ENCODE measurements at regions not wholly inside any gene's neighbourhood (a gene's known extent, or its start where the extent isn't known, plus 50 kb on each side); places are given as distances from the start of the nearest gene placed in this dataset.
A peak's percentile ranks its signal among the peaks of the same experiment; 100 is the strongest.

DNA sequence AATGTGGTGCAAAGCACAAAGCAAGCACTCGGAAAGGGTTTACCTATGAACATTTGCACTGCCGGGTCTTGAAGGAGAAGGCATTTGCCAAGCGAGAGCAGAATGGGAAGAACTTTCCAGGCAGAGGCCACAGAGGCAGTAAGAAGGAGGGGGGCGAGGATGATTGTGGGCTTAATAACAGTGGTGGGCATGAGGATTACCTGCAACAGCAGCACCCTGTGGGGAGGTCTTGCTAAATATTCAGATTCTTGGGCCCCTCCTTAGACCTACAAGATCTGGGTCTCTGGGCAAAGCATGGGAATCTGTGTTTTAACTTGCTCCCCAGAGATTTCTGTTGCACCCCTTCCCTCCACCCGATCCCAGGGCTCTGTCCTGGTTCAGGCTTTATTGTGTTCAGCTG lies 75.1 kb upstream of the ZBED5 start:
- no peak for DNase-seq (ENCODE audit: extremely low spot score in 2 of 2)
- Histone ChIP-seq H3K4me3 (no peak overlapping the region), H3K36me3 (no peaks in the 10 kb centered on the region), H3K27ac (peak overlapping the region; percentile 87), H3K27me3 (no peaks in the 10 kb centered on the region), H3K9me3 (no peaks in the 10 kb centered on the region), H3K4me1 (peaks cover 23% of the 10 kb centered on the region)
- intact Hi-C loops (cut with DNase I) = loop anchor here (5.0 to 10.0 kb wide), 3 partner anchors 76 to 852 kb away; partner anchors contain the start of gene ZBED5
- TF ChIP-seq, protein P1, sequence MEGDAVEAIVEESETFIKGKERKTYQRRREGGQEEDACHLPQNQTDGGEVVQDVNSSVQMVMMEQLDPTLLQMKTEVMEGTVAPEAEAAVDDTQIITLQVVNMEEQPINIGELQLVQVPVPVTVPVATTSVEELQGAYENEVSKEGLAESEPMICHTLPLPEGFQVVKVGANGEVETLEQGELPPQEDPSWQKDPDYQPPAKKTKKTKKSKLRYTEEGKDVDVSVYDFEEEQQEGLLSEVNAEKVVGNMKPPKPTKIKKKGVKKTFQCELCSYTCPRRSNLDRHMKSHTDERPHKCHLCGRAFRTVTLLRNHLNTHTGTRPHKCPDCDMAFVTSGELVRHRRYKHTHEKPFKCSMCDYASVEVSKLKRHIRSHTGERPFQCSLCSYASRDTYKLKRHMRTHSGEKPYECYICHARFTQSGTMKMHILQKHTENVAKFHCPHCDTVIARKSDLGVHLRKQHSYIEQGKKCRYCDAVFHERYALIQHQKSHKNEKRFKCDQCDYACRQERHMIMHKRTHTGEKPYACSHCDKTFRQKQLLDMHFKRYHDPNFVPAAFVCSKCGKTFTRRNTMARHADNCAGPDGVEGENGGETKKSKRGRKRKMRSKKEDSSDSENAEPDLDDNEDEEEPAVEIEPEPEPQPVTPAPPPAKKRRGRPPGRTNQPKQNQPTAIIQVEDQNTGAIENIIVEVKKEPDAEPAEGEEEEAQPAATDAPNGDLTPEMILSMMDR (IDR thresholded peaks at IDR 0.05) = no peak
- TF ChIP-seq POLR2AphosphoS5 (IDR thresholded peaks at IDR 0.05; ENCODE audit: insufficient read depth in 1 of 2, low read depth in 1 of 2) (no peak), POLR2A (IDR thresholded peaks at IDR 0.05) (no peak)

DNA sequence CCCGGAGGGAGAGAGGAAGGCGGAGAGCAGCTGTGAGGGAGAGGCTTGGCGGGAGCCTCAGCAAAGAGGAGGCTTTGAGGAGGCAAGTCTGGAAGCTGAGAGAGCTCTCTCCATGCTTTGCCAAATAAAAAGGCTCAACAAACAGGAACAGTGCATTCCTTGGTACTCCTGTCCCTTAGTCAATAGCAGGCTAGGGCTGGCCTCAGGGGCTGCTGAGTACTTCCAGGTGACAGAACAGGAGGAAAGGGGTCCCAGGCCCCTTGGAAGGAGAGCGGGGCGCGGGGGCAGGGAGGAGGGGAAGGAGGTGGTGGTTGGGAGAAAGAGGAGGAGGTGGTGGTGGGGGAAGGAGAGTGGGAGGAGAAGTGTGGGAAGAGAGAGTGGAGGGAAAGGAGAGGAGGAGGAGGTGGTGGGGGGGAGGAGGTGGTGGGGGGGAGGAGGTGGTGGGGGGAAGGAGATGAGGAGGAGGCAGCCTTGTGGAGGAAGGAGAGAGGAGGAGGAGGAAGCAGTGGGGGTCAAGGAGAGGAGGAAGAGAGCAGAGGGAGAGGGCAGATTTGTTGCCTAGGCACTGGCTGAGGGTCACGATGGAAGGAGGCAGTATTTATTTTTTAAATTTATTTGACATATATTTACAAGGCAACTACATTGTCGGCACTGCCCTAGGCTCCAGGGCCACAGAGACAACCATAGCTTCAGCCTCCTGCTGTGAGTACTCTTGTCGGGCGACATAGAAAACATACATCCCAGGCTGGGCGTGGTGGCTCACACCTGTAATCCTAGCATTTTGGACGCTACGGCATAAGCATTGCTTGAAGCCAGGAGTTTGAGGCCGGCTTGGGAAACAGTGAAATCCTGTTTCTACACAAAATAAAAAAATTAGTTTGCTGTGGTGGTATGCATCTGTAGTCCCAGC lies 74.2 kb upstream of the ZBED5 start:
- intact Hi-C loops (cut with DNase I) = loop anchor here (1.0 to 10.0 kb wide), 4 partner anchors 75 to 853 kb away; partner anchors contain the start of gene ZBED5
- no peak for TF ChIP-seq POLR2A (IDR thresholded peaks at IDR 0.05)
- TF ChIP-seq, protein P1 (IDR thresholded peaks at IDR 0.05) = no peak
- TF ChIP-seq POLR2AphosphoS5 (IDR thresholded peaks at IDR 0.05; ENCODE audit: insufficient read depth in 1 of 2, low read depth in 1 of 2) = no peak
- Histone ChIP-seq H3K27ac (peak overlapping the region; percentile 99), H3K4me1 (peaks cover 33% of the 10 kb centered on the region), H3K36me3 (no peaks in the 10 kb centered on the region), H3K9me3 (no peaks in the 10 kb centered on the region), H3K4me3 (peak overlapping the region; percentile 78 to 88), H3K27me3 (no peaks in the 10 kb centered on the region)
- DNase-seq (ENCODE audit: extremely low spot score in 2 of 2) = no peak

DNA sequence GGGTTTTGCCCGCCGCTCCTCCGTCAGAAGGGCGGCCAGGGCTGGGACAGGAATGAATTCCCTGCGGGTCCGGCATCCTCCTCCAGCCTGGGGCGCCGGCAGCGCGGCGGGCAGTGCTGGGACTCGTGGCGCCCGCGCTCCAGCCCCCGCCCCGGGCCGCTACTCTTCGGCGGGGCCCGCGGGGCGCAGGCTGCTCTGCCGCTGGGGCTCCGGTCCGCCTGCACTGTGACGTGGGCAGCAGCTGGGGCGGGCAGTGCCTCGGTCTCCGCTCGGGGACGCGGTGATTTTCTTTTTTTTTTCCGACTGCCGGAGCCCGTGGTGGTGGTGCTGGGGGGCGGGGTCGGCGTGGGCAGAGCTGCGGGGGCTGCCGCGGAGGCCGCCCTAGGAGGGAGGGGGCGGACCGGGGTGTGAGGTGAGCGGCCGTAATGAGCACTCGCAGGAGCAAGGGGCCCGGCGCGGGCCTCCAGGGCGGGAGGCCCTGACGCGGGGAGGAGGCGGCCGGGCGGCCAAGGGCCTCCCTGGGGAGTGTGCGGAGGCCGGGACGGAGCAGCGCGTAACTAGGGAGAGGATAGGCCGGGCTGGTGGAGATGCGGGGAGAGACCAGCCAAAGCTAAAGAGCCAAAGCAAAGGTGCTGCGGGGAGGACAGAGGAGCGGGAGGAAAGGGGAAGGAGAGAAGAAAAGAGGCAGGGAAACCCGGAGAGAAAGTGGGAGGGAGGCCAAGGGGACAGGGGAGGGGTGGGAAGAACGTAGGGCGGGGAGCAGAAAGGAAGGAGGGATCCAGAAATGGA lies 73.3 kb upstream of the ZBED5 start:
- intact Hi-C loops (cut with DNase I) = loop anchor here (1.0 to 10.0 kb wide), 4 partner anchors 74 to 854 kb away; partner anchors contain the start of gene ZBED5
- no peaks in the 10 kb centered on the region for H3K9me3 ChIP-seq
- peaks cover 34% of the 10 kb centered on the region for H3K4me1 ChIP-seq
- TF ChIP-seq, protein P1 (IDR thresholded peaks at IDR 0.05) = no peak
- TF ChIP-seq POLR2A (IDR thresholded peaks at IDR 0.05) = peak in 1 of 2 donors; percentile 22
- TF ChIP-seq POLR2AphosphoS5 (IDR thresholded peaks at IDR 0.05; ENCODE audit: insufficient read depth in 1 of 2, low read depth in 1 of 2) = peak in 1 of 2 donors; percentile 85
- H3K27ac ChIP-seq = peak overlapping the region; percentile 99
- H3K36me3 ChIP-seq = no peaks in the 10 kb centered on the region
- DNase-seq (ENCODE audit: extremely low spot score in 2 of 2) = peak in 1 of 2 donors; percentile 90
- peak overlapping the region; percentile 78 to 88 for H3K4me3 ChIP-seq
- no peaks in the 10 kb centered on the region for H3K27me3 ChIP-seq

DNA sequence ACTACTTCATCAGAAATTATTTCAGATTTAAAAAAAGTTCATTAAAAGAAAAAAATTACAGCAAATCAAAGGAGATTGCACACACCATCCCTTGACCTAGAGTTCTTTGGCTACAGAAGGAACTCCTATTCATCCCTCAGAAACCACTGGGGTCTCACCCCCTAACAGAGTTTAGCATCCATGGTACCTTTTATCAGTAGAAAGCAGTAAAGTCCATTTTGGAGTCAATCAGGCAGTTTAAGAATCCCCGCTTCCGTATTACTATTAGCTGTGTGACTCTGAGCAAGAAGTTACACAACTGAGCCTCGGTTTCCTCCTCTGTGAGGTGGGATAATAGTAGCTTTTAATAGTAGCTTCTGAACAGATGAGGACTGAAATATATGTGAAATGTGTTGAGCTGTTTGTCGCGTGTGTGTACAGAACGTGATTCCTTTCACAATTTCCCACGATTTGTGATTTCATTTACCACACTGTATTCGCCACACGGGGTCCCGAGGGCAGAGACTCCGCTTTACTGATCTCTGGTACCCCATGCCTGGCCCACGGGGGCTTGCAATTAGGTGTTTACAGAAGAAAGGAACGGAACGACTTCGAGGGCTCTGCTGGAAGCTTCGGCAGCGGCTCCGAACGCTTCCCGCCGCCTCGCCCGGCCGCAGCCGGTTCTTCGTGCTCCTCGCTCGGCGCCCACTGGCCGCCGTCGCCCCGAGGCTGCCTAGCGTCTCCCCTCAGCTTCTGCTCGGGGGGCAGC lies 72.5 kb upstream of the ZBED5 start:
- Histone ChIP-seq H3K27me3 (no peaks in the 10 kb centered on the region), H3K36me3 (no peaks in the 10 kb centered on the region), H3K9me3 (no peaks in the 10 kb centered on the region), H3K27ac (peak overlapping the region; percentile 99), H3K4me1 (peaks cover 34% of the 10 kb centered on the region), H3K4me3 (peak overlapping the region; percentile 78 to 88)
- intact Hi-C loops (cut with DNase I) = loop anchor here (5.0 to 10.0 kb wide), 3 partner anchors 73 to 854 kb away; partner anchors contain the start of gene ZBED5
- TF ChIP-seq, protein P1 (IDR thresholded peaks at IDR 0.05) = no peak
- TF ChIP-seq POLR2AphosphoS5 (IDR thresholded peaks at IDR 0.05; ENCODE audit: insufficient read depth in 1 of 2, low read depth in 1 of 2) = no peak
- TF ChIP-seq POLR2A (IDR thresholded peaks at IDR 0.05) = no peak
- DNase-seq (ENCODE audit: extremely low spot score in 2 of 2) = no peak

Measured in vagina (tissue), 2 donors.